A673 (cell line): ENCODE measurements at regions not wholly inside any gene's neighbourhood (a gene's known extent, or its start where the extent isn't known, plus 50 kb on each side); places are given as distances from the start of the nearest gene placed in this dataset.

Experiments
- BruUV-seq: library from RNA; stranded (reverse); fragments of 400-500 nt; replicated peaks from 2 replicates; lab custom pipeline; 2021; lab: Mats Ljungman, UMichigan
- CTCF ChIA-PET: fragments of 300-600 bp; sonication (Branson Sonifier 250); formaldehyde crosslinking; loops from one replicate; lab custom pipeline; 2022; ENCODE audit warnings: antibody characterized with exemption; lab: Charles Lee
- POLR2A ChIA-PET: fragments of 300-600 bp; sonication (Branson Sonifier 250); formaldehyde crosslinking; loops from one replicate; lab custom pipeline; 2022; ENCODE audit warnings: antibody characterized with exemption; ENCODE audit not compliant: low non-redundant PET; lab: Charles Lee
- DNase-seq: peaks from one replicate; pipeline ENCODE4 v3.0.0-alpha.2; 2015; ENCODE audit warnings: low spot score
- H3K27ac ChIP-seq: fragments of 200-600 bp; sonication (generic); 2 replicates; pipeline ENCODE4 v1.5.1; 2016; ENCODE audit warnings: mixed run types, low read depth, mild to moderate bottlenecking, mixed read lengths, antibody characterized with exemption, low read length; ENCODE audit not compliant: poor library complexity, severe bottlenecking
- H3K27me3 ChIP-seq: fragments of 200-600 bp; sonication (generic); replicated peaks from 2 replicates; pipeline ENCODE4 v1.6.1; 2017; ENCODE audit warnings: mixed run types, low read depth, mild to moderate bottlenecking, mixed read lengths, antibody characterized with exemption, low read length; ENCODE audit not compliant: insufficient read depth, poor library complexity
- H3K36me3 ChIP-seq: fragments of 200-600 bp; sonication (generic); 2 replicates; pipeline ENCODE4 v1.6.1; 2016; ENCODE audit warnings: mixed run types, mild to moderate bottlenecking, mixed read lengths, antibody characterized with exemption, low read length; ENCODE audit not compliant: insufficient read depth, poor library complexity, severe bottlenecking
- H3K4me1 ChIP-seq: fragments of 200-600 bp; sonication (generic); 2 replicates; pipeline ENCODE4 v1.6.1; 2017; ENCODE audit warnings: mixed run types, mild to moderate bottlenecking, mixed read lengths, antibody characterized with exemption, low read length; ENCODE audit not compliant: insufficient read depth, poor library complexity, severe bottlenecking
- H3K4me3 ChIP-seq: fragments of 200-600 bp; sonication (generic); 2 replicates; pipeline ENCODE4 v1.5.1; 2016; ENCODE audit warnings: low read depth, mixed run types, mild to moderate bottlenecking, mixed read lengths, low read length; ENCODE audit not compliant: poor library complexity, severe bottlenecking
- H3K9me3 ChIP-seq: fragments of 200-600 bp; sonication (generic); 2 replicates; pipeline ENCODE4 v1.6.1; 2016; ENCODE audit warnings: mixed run types, low read depth, mild to moderate bottlenecking, mixed read lengths, antibody characterized with exemption, low read length; ENCODE audit not compliant: poor library complexity, severe bottlenecking
- EZH2 ChIP-seq: fragments of 200-600 bp; sonication (generic); IDR thresholded peaks from 2 replicates; pipeline ENCODE4 v1.6.1; 2017; ENCODE audit warnings: borderline replicate concordance, low read depth, mild to moderate bottlenecking, mixed read lengths, antibody characterized with exemption, low read length; ENCODE audit not compliant: poor library complexity, severe bottlenecking
- intact Hi-C: fragments of 100-400 bp; cut with micrococcal nuclease; formaldehyde crosslinking; loops from one replicate; pipeline ENCODE4 v1.10.0; 2022; ENCODE audit not compliant: unreplicated experiment
- TF ChIP-seq, protein P1 (sequence below): fragments of 300-800, 200-600 bp; sonication (generic); conservative IDR thresholded peaks from 2 replicates; pipeline ENCODE4 v1.5.1; 2017; ENCODE audit warnings: low read depth, mild to moderate bottlenecking, antibody characterized with exemption, low read length, moderate library complexity, mixed read lengths

DNA sequence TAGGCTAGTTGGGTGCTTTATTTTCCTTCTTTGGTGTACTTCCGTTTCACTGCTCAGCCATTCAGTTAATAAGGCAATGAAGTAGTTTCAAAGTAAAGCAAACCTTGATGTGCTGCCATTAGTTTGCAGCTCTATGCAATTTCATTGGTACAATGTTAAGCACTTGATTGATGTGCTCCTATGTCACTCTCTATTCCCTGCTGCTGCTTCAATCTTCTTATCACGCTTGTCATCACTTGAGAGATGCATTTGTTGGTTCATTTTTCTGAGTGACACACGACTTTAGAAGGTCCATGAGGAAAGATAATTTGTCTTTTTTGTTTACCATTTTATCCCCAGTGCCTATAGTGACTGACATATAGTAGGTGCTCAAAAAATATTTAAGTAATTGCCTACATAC lies 871.0 kb upstream of the PABPC4L start:
- BruUV-seq: no TSS peak
- no peak overlapping the region for H3K4me3 ChIP-seq
- CTCF ChIA-PET: no interaction called here
- no peak overlapping the region for H3K27ac ChIP-seq
- H3K9me3 ChIP-seq: no peaks in the 10 kb centered on the region
- H3K27me3 ChIP-seq: no peaks in the 10 kb centered on the region
- POLR2A ChIA-PET: interaction anchor here (0.6 kb wide), 1 partner anchor 104 kb away, joined by 3 read pairs; no protein-coding TSS in a partner anchor
- no peaks in the 10 kb centered on the region for H3K36me3 ChIP-seq
- H3K4me1 ChIP-seq: no peaks in the 10 kb centered on the region
- intact Hi-C loops: no loop called here
- no peak for TF ChIP-seq EZH2
- TF ChIP-seq, protein P1, sequence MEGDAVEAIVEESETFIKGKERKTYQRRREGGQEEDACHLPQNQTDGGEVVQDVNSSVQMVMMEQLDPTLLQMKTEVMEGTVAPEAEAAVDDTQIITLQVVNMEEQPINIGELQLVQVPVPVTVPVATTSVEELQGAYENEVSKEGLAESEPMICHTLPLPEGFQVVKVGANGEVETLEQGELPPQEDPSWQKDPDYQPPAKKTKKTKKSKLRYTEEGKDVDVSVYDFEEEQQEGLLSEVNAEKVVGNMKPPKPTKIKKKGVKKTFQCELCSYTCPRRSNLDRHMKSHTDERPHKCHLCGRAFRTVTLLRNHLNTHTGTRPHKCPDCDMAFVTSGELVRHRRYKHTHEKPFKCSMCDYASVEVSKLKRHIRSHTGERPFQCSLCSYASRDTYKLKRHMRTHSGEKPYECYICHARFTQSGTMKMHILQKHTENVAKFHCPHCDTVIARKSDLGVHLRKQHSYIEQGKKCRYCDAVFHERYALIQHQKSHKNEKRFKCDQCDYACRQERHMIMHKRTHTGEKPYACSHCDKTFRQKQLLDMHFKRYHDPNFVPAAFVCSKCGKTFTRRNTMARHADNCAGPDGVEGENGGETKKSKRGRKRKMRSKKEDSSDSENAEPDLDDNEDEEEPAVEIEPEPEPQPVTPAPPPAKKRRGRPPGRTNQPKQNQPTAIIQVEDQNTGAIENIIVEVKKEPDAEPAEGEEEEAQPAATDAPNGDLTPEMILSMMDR: no peak
- DNase-seq: no peak

DNA sequence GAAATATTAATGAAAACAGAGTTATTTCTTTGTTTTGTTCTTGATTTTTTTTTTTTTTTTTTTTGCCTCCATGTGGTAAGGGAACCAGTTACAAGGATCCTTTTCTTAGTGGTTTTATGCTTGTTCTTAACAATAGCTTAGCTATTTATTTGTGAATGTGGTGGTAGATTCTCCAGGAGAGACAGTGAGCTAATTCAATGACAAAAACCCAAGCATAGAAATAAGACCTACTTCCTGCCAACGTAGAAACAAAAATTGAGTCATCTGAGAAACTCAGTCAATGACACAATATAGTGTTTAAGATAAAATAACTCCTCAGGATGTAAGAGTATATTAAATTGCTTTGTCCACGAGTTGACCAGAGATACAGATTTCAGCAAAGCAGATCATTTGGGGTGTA lies 863.8 kb upstream of the PABPC4L start:
- Histone ChIP-seq H3K9me3 (no peaks in the 10 kb centered on the region), H3K27me3 (no peaks in the 10 kb centered on the region), H3K36me3 (no peaks in the 10 kb centered on the region), H3K27ac (no peak overlapping the region), H3K4me3 (no peak overlapping the region), H3K4me1 (no peaks in the 10 kb centered on the region)
- ChIA-PET CTCF (no interaction called here), POLR2A (no interaction called here)
- intact Hi-C loops: no loop called here
- no TSS peak for BruUV-seq
- TF ChIP-seq EZH2: no peak
- TF ChIP-seq, protein P1: no peak
- DNase-seq: no peak

DNA sequence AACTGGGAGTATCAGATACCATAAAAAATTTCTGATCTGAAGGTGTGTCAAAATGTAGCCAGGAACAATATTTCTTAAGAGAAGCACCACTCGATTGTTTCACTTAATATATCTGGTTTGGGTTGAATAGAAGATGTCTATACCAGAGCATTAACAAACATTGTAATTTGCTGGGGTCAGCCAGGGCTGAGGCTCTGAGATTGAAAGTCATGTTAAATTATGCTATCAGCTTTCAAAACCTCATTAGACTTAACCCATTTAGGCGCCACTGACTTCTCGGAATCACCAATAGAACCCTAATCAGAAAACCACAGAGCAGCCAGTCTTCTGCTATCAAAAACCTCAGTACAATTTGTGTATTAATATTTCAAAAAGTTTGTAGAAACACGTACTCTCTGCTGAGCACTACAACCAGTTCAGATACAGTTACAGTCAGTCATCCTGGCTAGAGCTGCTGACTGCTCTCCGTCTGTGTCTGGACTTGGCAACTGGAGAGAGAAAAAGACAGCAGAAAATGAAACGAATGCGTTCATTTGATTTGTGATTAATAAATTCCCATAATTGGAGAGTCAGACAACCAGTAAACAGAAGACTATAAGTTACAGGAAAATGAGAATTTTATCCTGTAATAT lies 848.6 kb upstream of the PABPC4L start:
- Histone ChIP-seq H3K4me3 (no peak overlapping the region), H3K27me3 (no peaks in the 10 kb centered on the region), H3K9me3 (no peaks in the 10 kb centered on the region), H3K36me3 (no peaks in the 10 kb centered on the region), H3K27ac (no peak overlapping the region), H3K4me1 (no peaks in the 10 kb centered on the region)
- TF ChIP-seq EZH2: no peak
- TF ChIP-seq, protein P1: no peak
- DNase-seq: no peak
- BruUV-seq: no TSS peak
- CTCF ChIA-PET: no interaction called here
- POLR2A ChIA-PET: no interaction called here
- intact Hi-C loops: no loop called here
